C4-2B (cell line): ENCODE measurements at regions not wholly inside any gene's neighbourhood (a gene's known extent, or its start where the extent isn't known, plus 50 kb on each side); places are given as distances from the start of the nearest gene placed in this dataset.

Experiments
- H3K27ac ChIP-seq: fragments of 450-650 bp; 2 replicates; pipeline ENCODE4 v1.5.1; 2017
- ZFX ChIP-seq: fragments of 450-650 bp; IDR thresholded peaks from 2 replicates; pipeline ENCODE4 v1.6.1; 2017
- TF ChIP-seq, protein P1 (sequence below): fragments of 450-650 bp; conservative IDR thresholded peaks from 2 replicates; pipeline ENCODE4 v1.5.1; 2017; ENCODE audit warnings: mild to moderate bottlenecking

DNA sequence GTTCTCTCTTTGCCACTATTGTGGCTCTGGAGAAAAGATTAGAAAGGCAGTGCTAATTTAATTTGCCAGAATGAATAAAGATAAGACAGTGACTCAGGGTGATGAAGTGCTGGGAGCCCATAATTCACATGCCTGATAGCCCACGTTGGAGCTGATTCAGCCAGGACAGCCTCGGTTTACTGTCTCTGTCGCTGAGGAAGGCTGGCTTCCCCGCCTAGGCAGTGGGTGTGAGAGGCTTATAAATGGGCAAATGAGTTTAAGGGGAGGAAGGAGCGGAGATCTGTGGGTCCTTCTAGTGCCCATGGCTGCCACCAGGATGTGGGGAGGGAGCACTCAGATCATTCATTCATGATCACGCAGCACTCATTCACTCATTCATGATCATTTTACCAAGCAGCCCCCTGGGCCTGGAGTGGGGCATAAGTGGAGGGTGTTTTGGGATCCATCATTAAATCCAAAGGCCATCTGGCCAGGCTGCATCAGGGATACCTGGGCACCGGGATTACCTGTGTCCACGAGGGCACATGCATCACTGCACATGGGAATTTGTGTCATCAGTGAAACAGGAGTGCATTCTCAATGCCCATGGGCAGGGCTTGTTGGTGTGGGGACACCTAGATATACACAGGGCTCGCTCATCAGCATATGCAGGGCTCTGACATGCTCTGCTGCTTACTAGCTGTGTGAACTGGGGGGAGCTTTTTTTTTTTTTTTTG is 315.4 kb downstream of the MATN1 start:
- H3K27ac ChIP-seq = no peak overlapping the region
- TF ChIP-seq ZFX = no peak
- TF ChIP-seq, protein P1, sequence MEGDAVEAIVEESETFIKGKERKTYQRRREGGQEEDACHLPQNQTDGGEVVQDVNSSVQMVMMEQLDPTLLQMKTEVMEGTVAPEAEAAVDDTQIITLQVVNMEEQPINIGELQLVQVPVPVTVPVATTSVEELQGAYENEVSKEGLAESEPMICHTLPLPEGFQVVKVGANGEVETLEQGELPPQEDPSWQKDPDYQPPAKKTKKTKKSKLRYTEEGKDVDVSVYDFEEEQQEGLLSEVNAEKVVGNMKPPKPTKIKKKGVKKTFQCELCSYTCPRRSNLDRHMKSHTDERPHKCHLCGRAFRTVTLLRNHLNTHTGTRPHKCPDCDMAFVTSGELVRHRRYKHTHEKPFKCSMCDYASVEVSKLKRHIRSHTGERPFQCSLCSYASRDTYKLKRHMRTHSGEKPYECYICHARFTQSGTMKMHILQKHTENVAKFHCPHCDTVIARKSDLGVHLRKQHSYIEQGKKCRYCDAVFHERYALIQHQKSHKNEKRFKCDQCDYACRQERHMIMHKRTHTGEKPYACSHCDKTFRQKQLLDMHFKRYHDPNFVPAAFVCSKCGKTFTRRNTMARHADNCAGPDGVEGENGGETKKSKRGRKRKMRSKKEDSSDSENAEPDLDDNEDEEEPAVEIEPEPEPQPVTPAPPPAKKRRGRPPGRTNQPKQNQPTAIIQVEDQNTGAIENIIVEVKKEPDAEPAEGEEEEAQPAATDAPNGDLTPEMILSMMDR = no peak

DNA sequence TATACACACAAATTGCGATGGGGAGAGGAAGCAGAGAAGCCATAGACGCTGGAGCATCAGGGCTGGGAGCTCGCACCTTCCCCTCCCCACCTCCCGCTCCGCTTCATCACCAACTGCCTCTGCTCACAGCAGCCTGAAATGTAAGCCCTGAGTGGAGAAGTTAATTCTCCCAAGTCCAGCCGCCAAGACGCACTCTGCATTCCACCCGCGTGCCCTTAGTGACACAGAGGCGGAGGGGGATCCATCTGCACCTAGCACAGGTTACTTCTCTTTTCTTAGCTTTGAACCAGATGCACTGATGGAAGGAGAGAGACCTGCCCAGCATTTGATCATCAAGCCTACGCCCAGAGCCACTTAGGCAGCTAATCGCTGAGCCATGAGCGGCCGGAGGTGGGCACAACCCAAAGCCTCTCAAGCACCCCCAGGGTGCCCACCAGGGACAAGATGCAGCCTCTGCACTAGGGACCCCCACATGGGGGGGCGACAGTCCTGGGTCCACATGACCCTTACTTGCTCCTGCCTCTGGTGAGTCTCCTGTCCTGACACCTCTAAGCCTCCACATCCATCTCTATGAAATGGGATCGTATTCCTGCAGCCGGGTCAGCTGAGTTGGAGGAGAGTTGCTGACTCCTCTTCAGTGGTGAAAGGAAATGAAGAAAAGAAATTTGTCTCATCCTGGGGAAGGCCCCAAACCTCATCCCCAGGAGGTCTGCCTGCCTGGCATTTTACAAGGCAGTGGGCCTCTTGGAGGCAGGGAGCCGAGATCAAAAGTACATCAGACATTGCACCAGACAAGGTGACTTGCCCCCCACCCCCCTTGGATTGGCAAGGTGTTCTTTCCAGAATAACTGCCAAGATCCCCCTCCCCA is 316.2 kb downstream of the MATN1 start:
- TF ChIP-seq, protein P1 = no peak
- TF ChIP-seq ZFX = no peak
- H3K27ac ChIP-seq = no peak overlapping the region

DNA sequence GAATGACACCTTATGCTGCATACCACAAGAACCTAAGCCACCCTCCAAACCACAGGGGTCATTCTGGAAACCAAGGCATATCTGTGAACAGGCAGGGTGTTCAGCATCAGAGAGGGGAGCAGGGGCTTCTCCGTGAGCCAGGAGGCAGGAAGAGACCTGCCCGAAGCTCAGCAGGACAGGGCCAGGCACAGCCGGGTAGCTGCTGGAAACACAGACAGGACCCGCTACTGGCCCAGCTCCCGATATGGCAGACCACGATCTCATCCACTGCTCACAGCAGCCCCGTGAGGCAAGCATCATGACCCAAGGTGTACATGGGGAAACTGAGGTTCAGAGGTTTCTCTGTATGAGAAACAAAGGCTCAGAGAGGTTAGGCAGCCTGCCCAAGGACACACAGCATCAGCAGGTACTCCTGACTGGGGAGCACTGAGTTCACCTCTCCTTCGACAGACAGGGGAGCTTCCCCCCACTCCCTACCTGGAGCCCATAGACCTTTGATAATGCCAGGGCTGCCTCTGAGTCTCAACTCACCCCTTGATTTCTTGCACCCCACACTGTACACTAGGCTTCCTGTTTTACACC is 317.7 kb downstream of the MATN1 start:
- no peak overlapping the region for H3K27ac ChIP-seq
- TF ChIP-seq ZFX = no peak
- TF ChIP-seq, protein P1 = no peak

DNA sequence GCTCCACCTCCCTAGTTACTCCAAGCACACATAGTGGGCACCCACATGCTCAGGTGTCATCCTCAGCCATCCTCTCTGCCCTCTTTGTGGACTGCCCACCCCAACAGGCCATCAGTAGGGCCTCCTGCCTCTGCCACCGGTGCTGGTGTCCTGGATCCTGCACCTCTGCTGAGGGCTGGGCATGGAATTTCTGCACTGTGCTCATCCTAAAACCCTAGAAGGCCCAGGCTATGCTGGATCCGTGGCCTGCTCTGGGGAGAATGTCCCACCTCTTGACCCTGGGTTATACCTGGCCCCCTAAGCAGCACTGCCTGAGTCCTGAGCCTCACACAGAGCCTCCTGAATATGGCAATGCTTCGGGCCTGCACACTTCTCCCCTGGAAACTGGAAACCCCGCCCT is 318.3 kb downstream of the MATN1 start:
- H3K27ac ChIP-seq = no peak overlapping the region
- TF ChIP-seq ZFX = no peak
- TF ChIP-seq, protein P1 = no peak

DNA sequence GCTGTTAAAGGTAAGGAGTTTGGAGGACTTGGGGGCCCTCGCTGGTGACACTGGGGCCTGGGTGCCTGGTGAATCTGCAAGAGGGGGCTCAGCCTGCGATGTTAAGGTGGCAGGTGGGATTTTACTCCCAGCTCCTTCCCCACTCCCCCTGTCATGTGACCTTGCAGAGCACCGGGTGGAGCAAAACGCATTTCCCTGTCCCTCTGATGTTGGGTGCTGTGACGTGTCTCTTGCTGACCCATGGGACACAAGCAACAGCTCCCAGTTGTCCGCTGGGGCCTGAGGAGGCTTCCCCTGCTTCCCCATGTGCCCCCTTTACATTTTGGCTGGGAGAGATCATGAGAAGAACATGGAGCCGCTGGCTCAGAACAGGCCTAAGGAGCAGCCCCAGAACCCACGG is 319.0 kb downstream of the MATN1 start:
- no peak for TF ChIP-seq ZFX
- TF ChIP-seq, protein P1 = no peak

DNA sequence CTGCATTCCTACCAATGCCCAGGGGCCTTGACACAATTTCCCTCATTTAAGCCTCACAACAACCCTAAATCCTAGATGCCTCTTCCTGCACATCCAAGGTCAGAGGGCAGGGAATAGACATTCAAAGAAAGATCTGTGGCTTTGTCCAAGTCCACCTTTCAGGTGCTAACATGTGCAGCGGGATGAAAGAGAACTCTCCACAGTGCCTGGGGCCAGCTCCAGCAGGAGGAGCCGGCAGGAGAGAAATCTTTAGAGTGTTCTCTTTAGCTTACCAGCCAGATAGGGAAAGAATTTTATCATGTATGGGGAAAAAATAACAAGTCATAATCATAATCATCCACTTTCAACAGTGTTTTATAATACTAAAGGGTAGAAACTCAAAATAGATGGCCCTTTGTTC is 319.7 kb downstream of the MATN1 start:
- H3K27ac ChIP-seq = no peak overlapping the region
- TF ChIP-seq, protein P1 = no peak
- no peak for TF ChIP-seq ZFX

More for the DNA sequence above, 319.0 kb downstream of the MATN1 start:
- H3K27ac ChIP-seq = no peak overlapping the region

DNA sequence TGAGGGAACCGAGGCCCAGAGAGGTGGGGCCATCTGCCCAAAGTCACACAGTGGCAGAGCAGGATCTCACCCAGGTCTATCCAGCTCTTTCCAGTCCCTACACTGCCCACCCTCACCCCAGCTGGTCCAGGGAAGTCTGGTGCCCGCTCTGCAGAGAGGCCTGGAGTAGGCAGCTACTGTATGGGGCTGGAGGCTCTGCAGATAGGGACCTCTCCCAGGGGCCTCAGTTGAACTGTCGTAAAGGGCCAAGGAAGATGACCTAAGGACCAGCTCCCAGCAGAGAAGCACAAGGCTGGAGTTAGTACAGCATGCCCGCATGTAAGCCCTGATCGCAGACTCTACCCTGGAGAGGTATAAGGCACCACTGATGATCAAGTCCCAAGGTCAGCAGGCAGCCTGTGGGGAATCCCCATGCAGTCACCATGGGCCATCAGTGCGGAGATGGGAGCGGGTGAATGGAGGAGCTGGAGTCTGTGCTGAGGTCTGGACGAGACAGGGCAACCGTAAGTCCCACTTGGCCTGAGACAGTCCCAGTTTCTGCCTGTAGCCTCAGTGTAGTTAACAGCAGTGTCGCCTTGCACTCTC is 320.2 kb downstream of the MATN1 start:
- TF ChIP-seq ZFX = no peak
- TF ChIP-seq, protein P1 = no peak
- no peak overlapping the region for H3K27ac ChIP-seq
